Panc1 (cell line): ENCODE measurements at regions not wholly inside any gene's neighbourhood (a gene's known extent, or its start where the extent isn't known, plus 50 kb on each side); places are given as distances from the start of the nearest gene placed in this dataset.

Source experiments
- ATAC-seq: fragments of 200-7000 bp; cut with Tn5 transposase; 2 replicates; pipeline ENCODE4 v1.9.1; 2020; ENCODE audit warnings: mild to moderate bottlenecking, moderate library complexity
- BruUV-seq: library from RNA; stranded (reverse); fragments of 400-500 nt; replicated peaks from 2 replicates; lab custom pipeline; 2021; lab: Mats Ljungman, UMichigan
- CTCF ChIA-PET: fragments of 300-600 bp; sonication (Branson Sonifier 250); formaldehyde crosslinking; loops from one replicate; lab custom pipeline; 2022; ENCODE audit warnings: antibody characterized with exemption; lab: Charles Lee
- POLR2A ChIA-PET: fragments of 300-600 bp; sonication (Branson Sonifier 250); formaldehyde crosslinking; loops from one replicate; lab custom pipeline; 2022; ENCODE audit warnings: antibody characterized with exemption; lab: Charles Lee
- DNase-seq: peaks from one replicate; pipeline ENCODE4 v3.0.0-alpha.2; 2010; ENCODE audit warnings: low read depth, low spot score
- H3K27ac ChIP-seq: 2 replicates; pipeline ENCODE4 v1.5.1; 2011; ENCODE audit warnings: mild to moderate bottlenecking, low read length, inconsistent platforms
- H3K27me3 ChIP-seq: fragments of 200-500 bp; sonication (Bioruptor generic); 2 replicates; pipeline ENCODE4 v1.6.0; 2014; ENCODE audit warnings: low read length, inconsistent platforms; ENCODE audit not compliant: control insufficient read depth, insufficient read depth
- H3K36me3 ChIP-seq: fragments of 200-500 bp; sonication (Bioruptor generic); 2 replicates; pipeline ENCODE4 v1.5.1; 2014; ENCODE audit warnings: inconsistent platforms, mild to moderate bottlenecking, low read length, moderate library complexity; ENCODE audit not compliant: control insufficient read depth, insufficient read depth
- H3K4me1 ChIP-seq: 2 replicates; pipeline ENCODE4 v1.5.1; 2011; ENCODE audit warnings: inconsistent platforms, mild to moderate bottlenecking, low read length, moderate library complexity; ENCODE audit not compliant: control insufficient read depth, insufficient read depth
- H3K4me3 ChIP-seq, 2 experiments: 2 replicates each; pipeline ENCODE4 v1.5.1; 2011 to 2012; ENCODE audit warnings: low read depth in 2 of 2, low read length in 2 of 2, mild to moderate bottlenecking in 2 of 2, inconsistent platforms in 1 of 2, moderate library complexity in 1 of 2
- H3K9me3 ChIP-seq: fragments of 200-500 bp; sonication (Bioruptor generic); 2 replicates; pipeline ENCODE4 v1.5.1; 2014; ENCODE audit warnings: low read depth, mild to moderate bottlenecking, inconsistent platforms, low read length, moderate library complexity; ENCODE audit not compliant: control insufficient read depth, insufficient read depth
- POLR2AphosphoS5 ChIP-seq: IDR thresholded peaks from 2 replicates; pipeline ENCODE4 v1.6.1; 2012; ENCODE audit warnings: mild to moderate bottlenecking, low read depth, low read length, moderate library complexity
- SIN3A ChIP-seq: IDR thresholded peaks from 2 replicates; pipeline ENCODE4 v1.6.1; 2012; ENCODE audit warnings: low read depth, mild to moderate bottlenecking, low read length, moderate library complexity, borderline replicate concordance; ENCODE audit not compliant: insufficient read depth
- TCF7L2 ChIP-seq: IDR thresholded peaks from 2 replicates; pipeline ENCODE4 v1.6.1; 2011; ENCODE audit warnings: mild to moderate bottlenecking, low read depth, low read length, inconsistent platforms
- in situ Hi-C: cut with HindIII; loops from 2 replicates; pipeline ENCODE4 v1.10.0; 2016; ENCODE audit warnings: low sequenced_read_pairs, low pct_unique_long_range_greater_than_20kb
- intact Hi-C: fragments of 100-400 bp; cut with micrococcal nuclease; formaldehyde crosslinking; loops from one replicate; pipeline ENCODE4 v1.10.0; 2022; ENCODE audit not compliant: unreplicated experiment
- TF ChIP-seq, protein P1 (sequence below): fragments of 450-650 bp; IDR thresholded peaks from 2 replicates; pipeline ENCODE4 v1.5.1; 2017; ENCODE audit warnings: mild to moderate bottlenecking
- TF ChIP-seq, protein P2 (sequence below), 2 experiments: IDR thresholded peaks; 2 replicates each; pipeline ENCODE4 v1.6.1; 2011 to 2012; ENCODE audit warnings: low read depth in 2 of 2, control low read depth in 1 of 2, low read length in 1 of 2, mild to moderate bottlenecking in 1 of 2, moderate library complexity in 1 of 2; ENCODE audit not compliant: insufficient read depth in 1 of 2

DNA sequence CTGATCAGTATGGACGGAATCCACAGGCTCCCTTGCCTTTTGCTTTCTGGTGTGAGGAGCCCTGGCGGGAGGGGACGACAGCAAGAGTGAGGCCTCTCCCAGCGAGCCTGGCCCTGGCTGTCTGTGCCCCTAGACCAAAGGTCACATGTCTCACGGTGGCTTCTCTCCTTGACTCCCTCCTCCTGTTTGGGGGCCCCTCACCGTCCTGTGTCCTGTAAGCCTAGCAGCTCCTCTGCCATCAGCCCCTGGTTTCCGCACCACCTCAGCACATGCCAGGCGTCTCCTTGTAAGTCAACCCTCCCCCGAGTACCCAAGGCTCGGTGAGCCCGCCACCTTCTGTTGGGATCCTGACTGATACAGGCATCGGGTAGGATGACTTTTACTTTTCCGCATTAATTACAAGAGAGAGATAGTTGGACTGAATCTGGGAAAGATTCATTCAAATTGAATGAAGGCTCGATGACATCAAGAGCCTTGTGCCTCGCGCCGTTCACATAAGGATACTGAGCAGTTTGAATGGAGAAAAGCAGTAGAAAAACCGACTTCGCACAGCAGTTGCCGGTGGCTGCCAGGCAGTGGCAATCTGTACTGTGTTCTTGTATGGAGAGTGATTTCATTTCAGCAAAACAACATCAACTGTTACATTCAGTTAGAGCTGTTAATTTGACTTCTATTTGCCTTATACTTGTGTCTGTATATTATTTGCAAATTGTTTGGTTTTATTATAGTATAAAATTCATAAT, 119.8 kb downstream of the XRCC2 start:
- H3K36me3 ChIP-seq: no peaks in the 10 kb centered on the region
- in situ Hi-C loops: no loop called here
- H3K9me3 ChIP-seq: no peaks in the 10 kb centered on the region
- no peak overlapping the region for H3K27ac ChIP-seq
- POLR2A ChIA-PET: no interaction called here
- ATAC-seq (no peak; the same call in 1 of the 2 replicates), DNase-seq (no peak)
- intact Hi-C loops: no loop called here
- no peak for TF ChIP-seq TCF7L2
- TF ChIP-seq, protein P1, sequence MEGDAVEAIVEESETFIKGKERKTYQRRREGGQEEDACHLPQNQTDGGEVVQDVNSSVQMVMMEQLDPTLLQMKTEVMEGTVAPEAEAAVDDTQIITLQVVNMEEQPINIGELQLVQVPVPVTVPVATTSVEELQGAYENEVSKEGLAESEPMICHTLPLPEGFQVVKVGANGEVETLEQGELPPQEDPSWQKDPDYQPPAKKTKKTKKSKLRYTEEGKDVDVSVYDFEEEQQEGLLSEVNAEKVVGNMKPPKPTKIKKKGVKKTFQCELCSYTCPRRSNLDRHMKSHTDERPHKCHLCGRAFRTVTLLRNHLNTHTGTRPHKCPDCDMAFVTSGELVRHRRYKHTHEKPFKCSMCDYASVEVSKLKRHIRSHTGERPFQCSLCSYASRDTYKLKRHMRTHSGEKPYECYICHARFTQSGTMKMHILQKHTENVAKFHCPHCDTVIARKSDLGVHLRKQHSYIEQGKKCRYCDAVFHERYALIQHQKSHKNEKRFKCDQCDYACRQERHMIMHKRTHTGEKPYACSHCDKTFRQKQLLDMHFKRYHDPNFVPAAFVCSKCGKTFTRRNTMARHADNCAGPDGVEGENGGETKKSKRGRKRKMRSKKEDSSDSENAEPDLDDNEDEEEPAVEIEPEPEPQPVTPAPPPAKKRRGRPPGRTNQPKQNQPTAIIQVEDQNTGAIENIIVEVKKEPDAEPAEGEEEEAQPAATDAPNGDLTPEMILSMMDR: no peak
- no peak overlapping the region for H3K4me3 ChIP-seq
- BruUV-seq: no TSS peak
- CTCF ChIA-PET: interaction anchor here (0.7 kb wide), 1 partner anchor 8 kb away, joined by 3 read pairs; no protein-coding TSS in a partner anchor
- no peaks in the 10 kb centered on the region for H3K27me3 ChIP-seq
- no peaks in the 10 kb centered on the region for H3K4me1 ChIP-seq

DNA sequence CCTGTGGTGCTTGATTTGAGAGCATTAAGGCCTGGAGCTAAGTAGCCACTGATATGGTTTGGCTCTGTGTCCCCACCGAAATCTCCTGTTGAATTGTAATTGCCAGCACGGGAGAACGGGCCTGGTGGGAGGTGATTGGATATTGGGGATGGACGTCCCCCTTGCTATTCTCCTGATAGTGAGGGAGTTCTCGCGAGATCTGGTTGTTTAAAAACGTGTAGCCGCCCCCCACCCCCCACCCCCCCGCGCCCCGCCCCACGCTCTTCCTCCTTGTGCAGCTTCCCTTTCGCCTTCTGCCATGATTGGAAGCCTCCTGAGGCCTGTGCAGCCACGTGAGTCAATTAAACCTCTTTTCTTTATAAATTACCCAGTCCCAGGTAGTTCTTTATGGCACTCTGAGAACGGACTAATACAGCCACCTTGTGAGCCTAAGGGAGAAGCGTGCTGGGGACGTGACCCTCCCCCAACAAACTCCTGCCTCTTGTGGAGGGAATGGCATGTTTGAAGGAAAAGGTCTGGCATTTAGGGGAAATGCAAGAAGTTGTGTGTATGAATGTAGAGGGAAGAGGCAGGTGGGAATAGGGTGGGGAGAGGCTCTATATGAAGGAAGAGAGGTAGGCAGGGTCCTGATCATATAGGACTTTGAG, 118.0 kb upstream of the KMT2C start:
- ChIA-PET POLR2A (interaction anchor here (0.7 kb wide), 1 partner anchor 459 kb away, joined by 7 read pairs; no protein-coding TSS in a partner anchor), CTCF (no interaction called here)
- H3K9me3 ChIP-seq: no peaks in the 10 kb centered on the region
- H3K27me3 ChIP-seq: no peaks in the 10 kb centered on the region
- TF ChIP-seq SIN3A: no peak
- TF ChIP-seq, protein P1: no peak
- no peak for TF ChIP-seq TCF7L2
- TF ChIP-seq, protein P2, sequence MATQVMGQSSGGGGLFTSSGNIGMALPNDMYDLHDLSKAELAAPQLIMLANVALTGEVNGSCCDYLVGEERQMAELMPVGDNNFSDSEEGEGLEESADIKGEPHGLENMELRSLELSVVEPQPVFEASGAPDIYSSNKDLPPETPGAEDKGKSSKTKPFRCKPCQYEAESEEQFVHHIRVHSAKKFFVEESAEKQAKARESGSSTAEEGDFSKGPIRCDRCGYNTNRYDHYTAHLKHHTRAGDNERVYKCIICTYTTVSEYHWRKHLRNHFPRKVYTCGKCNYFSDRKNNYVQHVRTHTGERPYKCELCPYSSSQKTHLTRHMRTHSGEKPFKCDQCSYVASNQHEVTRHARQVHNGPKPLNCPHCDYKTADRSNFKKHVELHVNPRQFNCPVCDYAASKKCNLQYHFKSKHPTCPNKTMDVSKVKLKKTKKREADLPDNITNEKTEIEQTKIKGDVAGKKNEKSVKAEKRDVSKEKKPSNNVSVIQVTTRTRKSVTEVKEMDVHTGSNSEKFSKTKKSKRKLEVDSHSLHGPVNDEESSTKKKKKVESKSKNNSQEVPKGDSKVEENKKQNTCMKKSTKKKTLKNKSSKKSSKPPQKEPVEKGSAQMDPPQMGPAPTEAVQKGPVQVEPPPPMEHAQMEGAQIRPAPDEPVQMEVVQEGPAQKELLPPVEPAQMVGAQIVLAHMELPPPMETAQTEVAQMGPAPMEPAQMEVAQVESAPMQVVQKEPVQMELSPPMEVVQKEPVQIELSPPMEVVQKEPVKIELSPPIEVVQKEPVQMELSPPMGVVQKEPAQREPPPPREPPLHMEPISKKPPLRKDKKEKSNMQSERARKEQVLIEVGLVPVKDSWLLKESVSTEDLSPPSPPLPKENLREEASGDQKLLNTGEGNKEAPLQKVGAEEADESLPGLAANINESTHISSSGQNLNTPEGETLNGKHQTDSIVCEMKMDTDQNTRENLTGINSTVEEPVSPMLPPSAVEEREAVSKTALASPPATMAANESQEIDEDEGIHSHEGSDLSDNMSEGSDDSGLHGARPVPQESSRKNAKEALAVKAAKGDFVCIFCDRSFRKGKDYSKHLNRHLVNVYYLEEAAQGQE (IDR thresholded peaks at IDR 0.05; ENCODE audit: insufficient read depth in 1 of 2, low read depth in 2 of 2, low read length in 1 of 2): no peak
- no peak for TF ChIP-seq POLR2AphosphoS5
- H3K4me3 ChIP-seq: no peak overlapping the region
- in situ Hi-C loops: no loop called here
- no TSS peak for BruUV-seq
- intact Hi-C loops: no loop called here
- no peak overlapping the region for H3K27ac ChIP-seq
- DNase-seq: no peak
- no peaks in the 10 kb centered on the region for H3K4me1 ChIP-seq
- no peak for ATAC-seq
- no peaks in the 10 kb centered on the region for H3K36me3 ChIP-seq
